ENCODE measurements at regions not wholly inside any gene's neighbourhood (a gene's known extent, or its start where the extent isn't known, plus 50 kb on each side); places are given as distances from the start of the nearest gene placed in this dataset.

- TF ChIP-seq CTCF (IDR thresholded peaks at IDR 0.05) (no peak), ZFX (IDR thresholded peaks at IDR 0.05; ENCODE audit: borderline replicate concordance) (no peak)
- no peak overlapping the region for H3K27ac ChIP-seq
These were observed 150.1 kb downstream of the PLPP3 start for GRCh38 chr1:56429288-56429687.

GRCh38 chr1:56426587-56427381, 152.6 kb downstream of the PLPP3 start:
- TF ChIP-seq ZFX (IDR thresholded peaks at IDR 0.05; ENCODE audit: borderline replicate concordance): no peak
- no peak for TF ChIP-seq CTCF (IDR thresholded peaks at IDR 0.05)
- H3K27ac ChIP-seq: no peak overlapping the region

GRCh38 chr1:56425494-56426037, 153.8 kb downstream of the PLPP3 start:
- TF ChIP-seq ZFX (IDR thresholded peaks at IDR 0.05; ENCODE audit: borderline replicate concordance) (no peak), CTCF (IDR thresholded peaks at IDR 0.05) (no peak)
- H3K27ac ChIP-seq: no peak overlapping the region

GRCh38 chr1:56424744-56425493, 154.4 kb downstream of the PLPP3 start:
- H3K27ac ChIP-seq: no peak overlapping the region
- TF ChIP-seq CTCF (IDR thresholded peaks at IDR 0.05) (no peak), ZFX (IDR thresholded peaks at IDR 0.05; ENCODE audit: borderline replicate concordance) (no peak)

- H3K27ac ChIP-seq: no peak overlapping the region
- TF ChIP-seq ZFX (IDR thresholded peaks at IDR 0.05; ENCODE audit: borderline replicate concordance) (no peak), CTCF (IDR thresholded peaks at IDR 0.05) (no peak)
These were observed 155.6 kb downstream of the PLPP3 start for GRCh38 chr1:56423716-56424115.

GRCh38 chr1:56418151-56418631, 161.2 kb downstream of the PLPP3 start:
- H3K27ac ChIP-seq: no peak overlapping the region
- TF ChIP-seq ZFX (IDR thresholded peaks at IDR 0.05; ENCODE audit: borderline replicate concordance) (no peak), CTCF (IDR thresholded peaks at IDR 0.05) (no peak)

All from 22Rv1 (cell line).